RWPE2 (cell line): ENCODE measurements at regions not wholly inside any gene's neighbourhood (a gene's known extent, or its start where the extent isn't known, plus 50 kb on each side); places are given as distances from the start of the nearest gene placed in this dataset.
"Not testable (repeated sequence)": the region's sequence is repeated elsewhere in the genome, so short reads cannot be mapped to it uniquely, and the experiment has no call there.

Experiments used
- ATAC-seq: fragments of 200-7000 bp; cut with Tn5 transposase; 3 replicates; pipeline ENCODE4 v1.9.1; 2021; ENCODE audit warnings: low read depth
- DNase-seq: peaks from one replicate; pipeline ENCODE4 v3.0.0-alpha.2; 2020; ENCODE audit warnings: low spot score
- H3K27ac ChIP-seq: fragments of 450-650 bp; 2 replicates; pipeline ENCODE4 v1.5.1; 2017; ENCODE audit warnings: mild to moderate bottlenecking; ENCODE audit not compliant: poor library complexity, severe bottlenecking
- H3K27me3 ChIP-seq: fragments of 250-450 bp; sonication (Bioruptor Pico); 2 replicates; pipeline ENCODE4 v1.5.1; 2021; ENCODE audit warnings: mild to moderate bottlenecking, moderate library complexity; ENCODE audit not compliant: insufficient read depth, poor library complexity, severe bottlenecking
- H3K36me3 ChIP-seq: fragments of 250-450 bp; sonication (Bioruptor Pico); 2 replicates; pipeline ENCODE4 v1.5.1; 2020; ENCODE audit warnings: low read depth, mild to moderate bottlenecking, moderate library complexity
- H3K4me1 ChIP-seq: fragments of 250-450 bp; sonication (Bioruptor Pico); 2 replicates; pipeline ENCODE4 v1.5.1; 2021; ENCODE audit warnings: mild to moderate bottlenecking, moderate library complexity; ENCODE audit not compliant: insufficient read depth, poor library complexity, severe bottlenecking
- H3K4me3 ChIP-seq: fragments of 250-450 bp; sonication (Bioruptor Pico); 2 replicates; pipeline ENCODE4 v1.5.1; 2021; ENCODE audit warnings: mild to moderate bottlenecking, moderate library complexity; ENCODE audit not compliant: severe bottlenecking
- H3K9me3 ChIP-seq: fragments of 250-450 bp; sonication (Bioruptor Pico); 2 replicates; pipeline ENCODE4 v1.5.1; 2021; ENCODE audit warnings: mild to moderate bottlenecking, moderate library complexity; ENCODE audit not compliant: severe bottlenecking
- CTCF ChIP-seq: fragments of 450-650 bp; IDR thresholded peaks from one replicate; pipeline ENCODE4 v1.5.1; 2017; ENCODE audit warnings: mild to moderate bottlenecking, moderate library complexity; ENCODE audit not compliant: poor library complexity, severe bottlenecking

- ATAC-seq: no peak
- Histone ChIP-seq H3K4me3 (no peak overlapping the region), H3K27ac (no peak overlapping the region), H3K27me3 (no peaks in the 10 kb centered on the region), H3K36me3 (no peaks in the 10 kb centered on the region), H3K9me3 (no peaks in the 10 kb centered on the region), H3K4me1 (no peaks in the 10 kb centered on the region)
- DNase-seq: no peak
- TF ChIP-seq CTCF: no peak
These were observed 93.9 kb downstream of the BUD13 start for GRCh38 chr11:116678887-116679286.

- not testable (repeated sequence) for H3K4me1 ChIP-seq, H3K36me3 ChIP-seq, H3K4me3 ChIP-seq, ATAC-seq, DNase-seq, H3K9me3 ChIP-seq, H3K27ac ChIP-seq, H3K27me3 ChIP-seq
These were observed 105.5 kb downstream of the BUD13 start for GRCh38 chr11:116667318-116667717.

- H3K4me1 ChIP-seq, ATAC-seq, H3K27me3 ChIP-seq, H3K9me3 ChIP-seq, H3K4me3 ChIP-seq, DNase-seq, H3K27ac ChIP-seq, H3K36me3 ChIP-seq: not testable (repeated sequence)
These were observed 106.0 kb downstream of the BUD13 start for GRCh38 chr11:116666673-116667249.

- peaks cover 2% of the 10 kb centered on the region for H3K27me3 ChIP-seq
- peaks cover 4% of the 10 kb centered on the region for H3K9me3 ChIP-seq
- no peaks in the 10 kb centered on the region for H3K36me3 ChIP-seq
- no peak overlapping the region for H3K4me3 ChIP-seq
- ATAC-seq (no peak), DNase-seq (no peak)
- TF ChIP-seq CTCF: no peak
- H3K4me1 ChIP-seq: no peaks in the 10 kb centered on the region
- no peak overlapping the region for H3K27ac ChIP-seq
These were observed 107.3 kb downstream of the BUD13 start for GRCh38 chr11:116665523-116665922.

GRCh38 chr11:116661056-116661455 lies 111.7 kb downstream of the BUD13 start:
- no peak for DNase-seq
- Histone ChIP-seq H3K27ac (no peak overlapping the region), H3K9me3 (peaks cover 3% of the 10 kb centered on the region), H3K27me3 (peaks cover 2% of the 10 kb centered on the region), H3K36me3 (no peaks in the 10 kb centered on the region), H3K4me1 (no peaks in the 10 kb centered on the region), H3K4me3 (no peak overlapping the region)
- ATAC-seq: no peak
- no peak for TF ChIP-seq CTCF

GRCh38 chr11:116660011-116660410 lies 112.8 kb downstream of the BUD13 start:
- Histone ChIP-seq H3K27ac (no peak overlapping the region), H3K36me3 (no peaks in the 10 kb centered on the region), H3K9me3 (no peaks in the 10 kb centered on the region), H3K4me1 (no peaks in the 10 kb centered on the region), H3K27me3 (no peaks in the 10 kb centered on the region), H3K4me3 (no peak overlapping the region)
- DNase-seq: no peak
- no peak for ATAC-seq
- no peak for TF ChIP-seq CTCF
